HEK293 (cell line): ENCODE measurements at regions not wholly inside any gene's neighbourhood (a gene's known extent, or its start where the extent isn't known, plus 50 kb on each side); places are given as distances from the start of the nearest gene placed in this dataset.

ENCODE experiments used
- CTCF ChIA-PET: fragments of 350-600 bp; formaldehyde crosslinking; extraction: SDS; loops from one replicate; lab custom pipeline; 2021; ENCODE audit warnings: antibody characterized with exemption; lab: Yijun Ruan, JAX
- POLR2A ChIA-PET: fragments of 300-600 bp; formaldehyde crosslinking; extraction: SDS; loops from one replicate; lab custom pipeline; 2020; ENCODE audit warnings: antibody characterized with exemption, inconsistent platforms; lab: Yijun Ruan, JAX
- H3K27ac ChIP-seq: fragments of 200-500 bp; sonication (Bioruptor generic); 2 replicates; pipeline ENCODE4 v1.5.1; 2014; ENCODE audit warnings: low read depth, low read length, control low read depth, inconsistent platforms; ENCODE audit errors: extremely low read depth
- H3K36me3 ChIP-seq, 2 experiments: fragments of 200-500 bp in 1 of 2; sonication (Bioruptor generic) in 1 of 2; 1 replicate in 1 of 2; 2 replicates in 1 of 2; pipeline ENCODE4 v1.5.1; 2014 to 2017; ENCODE audit warnings: inconsistent platforms in 2 of 2, low read length in 2 of 2; ENCODE audit not compliant: control insufficient read depth in 2 of 2, insufficient read depth in 1 of 2
- H3K4me1 ChIP-seq: fragments of 200-500 bp; sonication (Bioruptor generic); 2 replicates; pipeline ENCODE4 v1.5.1; 2014; ENCODE audit warnings: mild to moderate bottlenecking, low read length, inconsistent platforms; ENCODE audit not compliant: control insufficient read depth, insufficient read depth
- H3K4me3 ChIP-seq: 2 replicates; pipeline ENCODE4 v1.5.1; 2011; ENCODE audit warnings: low read depth, mild to moderate bottlenecking, control low read depth, low read length, moderate library complexity
- H3K9me3 ChIP-seq: fragments of 200-500 bp; sonication (Bioruptor generic); 2 replicates; pipeline ENCODE4 v1.5.1; 2014; ENCODE audit warnings: low read depth, low read length, inconsistent platforms; ENCODE audit not compliant: control insufficient read depth, insufficient read depth
- IKZF3 ChIP-seq: fragments of 450-650 bp; IDR thresholded peaks from 2 replicates; pipeline ENCODE4 v1.5.0; 2018; ENCODE audit warnings: missing biosample characterization, mild to moderate bottlenecking, missing genetic modification characterization, moderate library complexity
- RBAK ChIP-seq: fragments of 450-650 bp; formaldehyde crosslinking; IDR thresholded peaks from 2 replicates; pipeline ENCODE4 v1.5.1; 2016; ENCODE audit warnings: missing biosample characterization, missing genetic modification characterization
- ZBTB1 ChIP-seq: fragments of 450-650 bp; formaldehyde crosslinking; IDR thresholded peaks from 2 replicates; pipeline ENCODE4 v1.5.1; 2016; ENCODE audit warnings: missing biosample characterization, missing genetic modification characterization
- ZEB2 ChIP-seq: fragments of 450-650 bp; formaldehyde crosslinking; IDR thresholded peaks from 2 replicates; pipeline ENCODE4 v1.5.1; 2016; ENCODE audit warnings: missing biosample characterization, missing genetic modification characterization
- ZNF138 ChIP-seq: fragments of 450-650 bp; formaldehyde crosslinking; IDR thresholded peaks from 2 replicates; pipeline ENCODE4 v1.5.1; 2016; ENCODE audit warnings: missing biosample characterization, missing genetic modification characterization, borderline replicate concordance
- ZNF169 ChIP-seq: fragments of 450-650 bp; formaldehyde crosslinking; IDR thresholded peaks from 2 replicates; pipeline ENCODE4 v1.5.1; 2016; ENCODE audit warnings: missing biosample characterization, missing genetic modification characterization
- ZNF248 ChIP-seq: fragments of 450-650 bp; formaldehyde crosslinking; IDR thresholded peaks from 2 replicates; pipeline ENCODE4 v1.5.1; 2017; ENCODE audit warnings: missing biosample characterization, missing genetic modification characterization
- ZNF391 ChIP-seq: fragments of 450-650 bp; formaldehyde crosslinking; IDR thresholded peaks from 2 replicates; pipeline ENCODE4 v1.5.1; 2016; ENCODE audit warnings: low read depth, missing biosample characterization, missing genetic modification characterization, borderline replicate concordance
- ZNF394 ChIP-seq: fragments of 450-650 bp; formaldehyde crosslinking; IDR thresholded peaks from 2 replicates; pipeline ENCODE4 v1.5.1; 2016; ENCODE audit warnings: missing biosample characterization, missing genetic modification characterization, mild to moderate bottlenecking, moderate library complexity, borderline replicate concordance
- ZNF398 ChIP-seq: fragments of 450-650 bp; formaldehyde crosslinking; IDR thresholded peaks from 2 replicates; pipeline ENCODE4 v1.5.1; 2017; ENCODE audit warnings: missing biosample characterization, missing genetic modification characterization
- ZNF48 ChIP-seq: fragments of 450-650 bp; formaldehyde crosslinking; IDR thresholded peaks from 2 replicates; pipeline ENCODE4 v1.5.1; 2016; ENCODE audit warnings: missing biosample characterization, missing genetic modification characterization
- ZNF501 ChIP-seq: fragments of 450-650 bp; formaldehyde crosslinking; IDR thresholded peaks from 2 replicates; pipeline ENCODE4 v1.5.1; 2016; ENCODE audit warnings: missing biosample characterization, missing genetic modification characterization
- ZNF514 ChIP-seq: fragments of 450-650 bp; formaldehyde crosslinking; IDR thresholded peaks from 2 replicates; pipeline ENCODE4 v1.5.1; 2016; ENCODE audit warnings: missing biosample characterization, missing genetic modification characterization
- ZNF521 ChIP-seq: fragments of 450-650 bp; formaldehyde crosslinking; IDR thresholded peaks from 2 replicates; pipeline ENCODE4 v1.5.1; 2017; ENCODE audit warnings: missing biosample characterization, mild to moderate bottlenecking, missing genetic modification characterization
- ZNF529 ChIP-seq: fragments of 450-650 bp; formaldehyde crosslinking; IDR thresholded peaks from 2 replicates; pipeline ENCODE4 v1.5.1; 2017; ENCODE audit warnings: missing genetic modification characterization, missing biosample characterization; ENCODE audit not compliant: insufficient replicate concordance
- ZNF548 ChIP-seq: fragments of 450-650 bp; formaldehyde crosslinking; IDR thresholded peaks from 2 replicates; pipeline ENCODE4 v1.5.1; 2016; ENCODE audit warnings: missing biosample characterization, missing genetic modification characterization
- ZNF624 ChIP-seq: fragments of 450-650 bp; formaldehyde crosslinking; IDR thresholded peaks from 2 replicates; pipeline ENCODE4 v1.5.1; 2017; ENCODE audit warnings: missing biosample characterization, missing genetic modification characterization
- ZNF639 ChIP-seq: fragments of 450-650 bp; formaldehyde crosslinking; IDR thresholded peaks from 2 replicates; pipeline ENCODE4 v1.5.1; 2016; ENCODE audit warnings: missing biosample characterization, missing genetic modification characterization
- ZNF660 ChIP-seq: fragments of 450-650 bp; IDR thresholded peaks from 2 replicates; pipeline ENCODE4 v1.5.1; 2018; ENCODE audit warnings: missing biosample characterization, mild to moderate bottlenecking, missing genetic modification characterization
- ZNF664 ChIP-seq: fragments of 450-650 bp; formaldehyde crosslinking; IDR thresholded peaks from 2 replicates; pipeline ENCODE4 v1.5.1; 2016; ENCODE audit warnings: missing biosample characterization, missing genetic modification characterization
- ZNF76 ChIP-seq: fragments of 450-650 bp; formaldehyde crosslinking; IDR thresholded peaks from 2 replicates; pipeline ENCODE4; 2016; ENCODE audit warnings: low read depth, missing biosample characterization, missing genetic modification characterization, borderline replicate concordance
- ZNF791 ChIP-seq: fragments of 450-650 bp; formaldehyde crosslinking; IDR thresholded peaks from 2 replicates; pipeline ENCODE4 v1.5.1; 2016; ENCODE audit warnings: missing biosample characterization, missing genetic modification characterization
- TF ChIP-seq, protein P1 (sequence below): fragments of 450-650 bp; formaldehyde crosslinking; IDR thresholded peaks from 2 replicates; pipeline ENCODE4 v1.5.1; 2016; ENCODE audit warnings: missing biosample characterization, missing genetic modification characterization
- TF ChIP-seq, protein P2 (sequence below): fragments of 450-650 bp; formaldehyde crosslinking; IDR thresholded peaks from 2 replicates; pipeline ENCODE4 v1.5.1; 2016; ENCODE audit warnings: missing biosample characterization, missing genetic modification characterization

- Histone ChIP-seq H3K4me3 (no peak overlapping the region), H3K4me1 (no peaks in the 10 kb centered on the region), H3K9me3 (no peaks in the 10 kb centered on the region), H3K36me3 (no peaks in the 10 kb centered on the region), H3K27ac (no peak overlapping the region)
- ChIA-PET CTCF (no interaction called here), POLR2A (no interaction called here)
- TF ChIP-seq RBAK (tag by site-specific recombination) (no peak), ZNF548 (tag by site-specific recombination) (no peak), ZEB2 (tag by site-specific recombination) (no peak), ZNF169 (tag by site-specific recombination) (no peak), ZNF248 (no peak), ZNF394 (tag by site-specific recombination) (no peak), ZNF514 (tag by site-specific recombination) (no peak)
- TF ChIP-seq, protein P1, sequence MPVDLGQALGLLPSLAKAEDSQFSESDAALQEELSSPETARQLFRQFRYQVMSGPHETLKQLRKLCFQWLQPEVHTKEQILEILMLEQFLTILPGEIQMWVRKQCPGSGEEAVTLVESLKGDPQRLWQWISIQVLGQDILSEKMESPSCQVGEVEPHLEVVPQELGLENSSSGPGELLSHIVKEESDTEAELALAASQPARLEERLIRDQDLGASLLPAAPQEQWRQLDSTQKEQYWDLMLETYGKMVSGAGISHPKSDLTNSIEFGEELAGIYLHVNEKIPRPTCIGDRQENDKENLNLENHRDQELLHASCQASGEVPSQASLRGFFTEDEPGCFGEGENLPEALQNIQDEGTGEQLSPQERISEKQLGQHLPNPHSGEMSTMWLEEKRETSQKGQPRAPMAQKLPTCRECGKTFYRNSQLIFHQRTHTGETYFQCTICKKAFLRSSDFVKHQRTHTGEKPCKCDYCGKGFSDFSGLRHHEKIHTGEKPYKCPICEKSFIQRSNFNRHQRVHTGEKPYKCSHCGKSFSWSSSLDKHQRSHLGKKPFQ: no peak
These were observed 1220.4 kb downstream of the CDH8 start for GRCh38 chr16:60815865-60816264.

- no peaks in the 10 kb centered on the region for H3K4me1 ChIP-seq
- no peak overlapping the region for H3K4me3 ChIP-seq
- ChIA-PET CTCF (no interaction called here), POLR2A (no interaction called here)
- H3K36me3 ChIP-seq: no peaks in the 10 kb centered on the region
- H3K27ac ChIP-seq: no peak overlapping the region
- no peaks in the 10 kb centered on the region for H3K9me3 ChIP-seq
- TF ChIP-seq IKZF3 (no peak), ZBTB1 (tag by site-specific recombination) (no peak), ZNF76 (tag by site-specific recombination) (no peak), ZNF639 (tag by site-specific recombination) (no peak), ZNF501 (tag by site-specific recombination) (no peak), ZNF138 (tag by site-specific recombination) (no peak), ZNF48 (tag by site-specific recombination) (no peak), ZNF624 (no peak), ZNF398 (no peak), ZNF169 (tag by site-specific recombination) (no peak), ZNF391 (tag by site-specific recombination) (no peak), ZNF791 (tag by site-specific recombination) (no peak), ZNF660 (tag by site-specific recombination) (no peak), ZNF529 (tag by site-specific recombination) (no peak), ZNF664 (no peak), ZNF521 (tag by site-specific recombination) (no peak)
- TF ChIP-seq, protein P2, sequence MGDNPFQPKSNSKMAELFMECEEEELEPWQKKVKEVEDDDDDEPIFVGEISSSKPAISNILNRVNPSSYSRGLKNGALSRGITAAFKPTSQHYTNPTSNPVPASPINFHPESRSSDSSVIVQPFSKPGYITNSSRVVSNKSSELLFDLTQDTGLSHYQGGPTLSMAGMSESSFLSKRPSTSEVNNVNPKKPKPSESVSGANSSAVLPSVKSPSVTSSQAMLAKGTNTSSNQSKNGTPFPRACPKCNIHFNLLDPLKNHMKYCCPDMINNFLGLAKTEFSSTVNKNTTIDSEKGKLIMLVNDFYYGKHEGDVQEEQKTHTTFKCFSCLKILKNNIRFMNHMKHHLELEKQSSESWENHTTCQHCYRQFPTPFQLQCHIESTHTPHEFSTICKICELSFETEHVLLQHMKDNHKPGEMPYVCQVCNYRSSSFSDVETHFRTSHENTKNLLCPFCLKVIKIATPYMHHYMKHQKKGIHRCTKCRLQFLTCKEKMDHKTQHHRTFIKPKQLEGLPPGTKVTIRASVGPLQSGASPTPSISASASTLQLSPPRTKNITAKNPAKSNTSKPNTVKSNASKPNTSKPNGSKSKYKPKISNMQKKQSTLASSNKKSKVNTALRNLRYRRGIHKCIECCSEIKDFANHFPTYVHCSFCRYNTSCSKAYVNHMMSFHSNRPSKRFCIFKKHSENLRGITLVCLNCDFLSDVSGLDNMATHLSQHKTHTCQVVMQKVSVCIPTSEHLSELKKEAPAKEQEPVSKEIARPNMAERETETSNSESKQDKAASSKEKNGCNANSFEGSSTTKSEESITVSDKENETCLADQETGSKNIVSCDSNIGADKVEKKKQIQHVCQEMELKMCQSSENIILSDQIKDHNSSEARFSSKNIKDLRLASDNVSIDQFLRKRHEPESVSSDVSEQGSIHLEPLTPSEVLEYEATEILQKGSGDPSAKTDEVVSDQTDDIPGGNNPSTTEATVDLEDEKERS (tag by site-specific recombination): no peak
These were observed 1221.2 kb downstream of the CDH8 start for GRCh38 chr16:60815033-60815432.
